Esophagus squamous epithelium (tissue), 4 donors: ENCODE measurements at regions not wholly inside any gene's neighbourhood (a gene's known extent, or its start where the extent isn't known, plus 50 kb on each side); places are given as distances from the start of the nearest gene placed in this dataset.

ENCODE experiments used
- CTCF ChIP-seq, 6 experiments: fragments of 450-650 bp in 4 of 6; fragments of 200-600 bp in 2 of 6; sonication (generic) in 2 of 6; IDR thresholded peaks; one replicate each; pipeline ENCODE4 v1.5.1; 2016 to 2019; ENCODE audit warnings: antibody characterized with exemption in 6 of 6, mild to moderate bottlenecking in 4 of 6, moderate library complexity in 4 of 6
- POLR2A ChIP-seq, 4 donors: fragments of 450-650 bp; IDR thresholded peaks; one replicate each; pipeline ENCODE4 v1.6.1; 2017; ENCODE audit warnings: antibody characterized with exemption in 4 of 4, mild to moderate bottlenecking in 4 of 4, moderate library complexity in 3 of 4

- TF ChIP-seq CTCF (IDR thresholded peaks at IDR 0.05) (no peak), POLR2A (IDR thresholded peaks at IDR 0.05) (no peak)
Observed at GRCh38 chr5:67303356-67303755, 106.8 kb upstream of the CD180 start.
